Activated naive CD4-positive, alpha-beta T cell (primary cell): ENCODE measurements at regions not wholly inside any gene's neighbourhood (a gene's known extent, or its start where the extent isn't known, plus 50 kb on each side); places are given as distances from the start of the nearest gene placed in this dataset.
"Not testable (repeated sequence)": the region's sequence is repeated elsewhere in the genome, so short reads cannot be mapped to it uniquely, and the experiment has no call there.

Experiments
- DNase-seq, 4 experiments: peaks; one replicate each; lab custom pipeline; 2025; lab: John Stamatoyannopoulos, UW

DNA sequence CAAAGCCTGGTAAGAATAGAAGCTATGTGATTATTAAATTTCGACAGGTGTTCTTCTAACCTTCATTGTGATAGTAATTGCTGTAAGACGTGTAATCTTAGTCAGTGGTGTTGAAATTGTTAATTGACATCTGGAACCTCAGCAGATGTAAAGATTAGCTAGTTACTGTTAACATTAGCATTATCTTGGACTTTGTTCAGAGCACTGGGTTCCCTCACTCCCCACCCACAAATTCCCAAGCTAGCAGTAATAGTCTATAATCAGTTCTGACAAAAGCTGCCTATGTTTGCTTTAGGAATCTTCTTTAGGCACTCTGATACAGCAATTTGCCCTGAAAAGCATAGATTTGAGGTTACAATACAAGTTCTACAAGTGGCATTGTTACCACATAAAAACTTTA, 233.7 kb downstream of the EN1 start:
- no peak for DNase-seq

DNA sequence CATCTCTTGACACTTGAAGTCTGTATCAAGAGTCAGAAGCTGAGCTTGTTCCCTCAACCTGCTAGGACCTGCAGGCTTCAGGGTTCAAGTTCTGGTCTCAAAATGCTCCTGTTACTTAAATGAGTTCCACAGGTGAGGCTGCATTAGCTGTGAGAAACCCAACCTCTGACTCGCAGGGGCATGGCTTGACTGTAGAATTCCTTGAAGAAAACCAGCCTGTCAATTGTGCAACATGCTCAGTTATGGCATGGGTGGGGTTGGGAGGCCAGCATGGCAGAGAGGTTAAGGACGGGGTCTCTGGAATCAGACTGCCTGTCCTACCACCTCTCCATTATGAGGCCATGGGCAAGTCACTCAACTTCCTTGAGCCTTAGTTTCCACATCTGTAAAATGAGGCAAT, 235.8 kb downstream of the EN1 start:
- no peak for DNase-seq

GRCh38 chr2:118609138-118609537, 238.3 kb downstream of the EN1 start:
- DNase-seq, result no peak

- DNase-seq, result no peak
These were observed 239.8 kb downstream of the EN1 start for GRCh38 chr2:118607641-118608040.

- no peak for DNase-seq
These were observed 242.6 kb downstream of the EN1 start for GRCh38 chr2:118604811-118605210.

DNA sequence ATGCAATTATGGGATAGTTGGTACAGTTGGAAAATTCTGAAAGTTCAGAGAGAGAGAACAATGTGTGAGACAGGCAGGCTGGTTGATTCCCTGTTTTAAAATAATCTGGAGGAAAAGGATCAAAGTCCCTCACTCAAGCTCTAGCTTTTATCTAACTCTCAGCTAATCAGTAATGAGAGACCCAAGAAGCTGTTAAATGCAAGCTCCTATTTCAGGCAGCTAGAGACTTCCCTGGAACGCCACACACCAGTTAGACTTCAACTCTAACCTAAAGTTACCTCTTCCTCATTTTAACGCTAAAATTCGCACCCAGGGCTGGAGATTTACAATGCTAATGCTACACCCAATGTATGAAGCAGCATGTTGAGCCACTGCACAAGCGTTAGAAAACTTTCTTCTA, 243.1 kb downstream of the EN1 start:
- no peak for DNase-seq

- DNase-seq, result no peak
These were observed 248.3 kb downstream of the EN1 start for GRCh38 chr2:118599141-118599540.

DNA sequence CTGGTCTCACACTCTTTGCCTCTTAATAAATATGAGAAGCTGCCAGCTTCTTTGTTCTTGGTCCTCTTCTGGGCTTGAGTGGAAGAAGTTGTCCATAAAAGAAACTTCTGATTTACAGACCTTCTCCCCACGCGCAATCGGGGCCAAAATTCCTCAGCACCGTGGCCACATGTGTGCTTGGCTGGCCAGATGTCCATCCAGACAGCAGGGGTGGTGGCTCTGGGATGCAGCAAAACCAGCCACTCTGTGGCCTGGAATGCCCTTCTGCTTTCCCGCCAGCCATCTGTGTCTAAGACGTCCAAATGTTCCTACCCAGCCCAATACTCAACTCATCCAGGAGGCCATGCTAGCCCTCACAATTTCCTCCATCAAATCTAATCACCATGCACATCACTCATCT, 250.8 kb downstream of the EN1 start:
- DNase-seq, result no peak

GRCh38 chr2:118593257-118593656, 254.2 kb downstream of the EN1 start:
- DNase-seq, result no peak

GRCh38 chr2:118591223-118591622, 256.2 kb downstream of the EN1 start:
- no peak for DNase-seq

DNA sequence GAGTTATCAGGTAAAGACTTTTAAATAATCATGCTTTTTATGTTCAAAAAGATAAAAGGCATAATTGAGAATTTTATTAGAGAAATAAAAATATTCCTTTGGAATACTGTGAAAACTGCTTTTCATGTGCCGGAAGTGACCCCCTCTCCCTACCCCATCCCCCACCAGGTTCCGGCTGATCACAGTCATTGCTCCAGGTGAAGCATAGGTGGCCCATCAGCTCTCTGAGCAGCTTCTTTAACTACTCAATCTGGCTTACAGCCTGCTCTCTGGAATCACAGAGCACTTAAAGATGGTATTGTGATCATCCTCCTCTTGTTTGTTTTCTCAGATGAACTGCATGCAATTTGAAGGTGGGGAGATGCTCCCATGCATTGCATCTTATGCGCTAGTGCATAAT, 257.7 kb downstream of the EN1 start:
- no peak for DNase-seq

- DNase-seq, result no peak
These were observed 258.6 kb downstream of the EN1 start for GRCh38 chr2:118588850-118589249.

- no peak for DNase-seq
These were observed 261.1 kb downstream of the EN1 start for GRCh38 chr2:118586312-118586711.

DNA sequence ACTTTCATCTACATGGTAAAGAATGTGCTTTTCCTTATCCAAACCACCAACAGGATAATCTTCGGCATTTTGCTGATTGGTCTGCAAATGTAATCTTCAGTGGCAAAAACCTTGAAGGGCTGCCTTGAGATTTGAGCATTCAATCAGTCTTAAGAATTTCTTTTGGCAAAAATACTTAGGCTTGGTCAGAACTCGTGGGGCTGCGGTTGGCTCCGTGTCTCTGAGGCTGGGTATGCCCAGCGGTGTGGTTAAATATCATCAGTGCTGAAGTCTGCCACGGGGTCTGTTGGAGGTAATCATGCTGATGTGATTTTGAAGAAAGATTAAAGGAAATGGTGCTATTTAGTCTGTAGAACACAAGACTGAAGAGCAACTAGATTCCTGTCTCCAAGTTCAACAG, 262.6 kb downstream of the EN1 start:
- no peak for DNase-seq

DNA sequence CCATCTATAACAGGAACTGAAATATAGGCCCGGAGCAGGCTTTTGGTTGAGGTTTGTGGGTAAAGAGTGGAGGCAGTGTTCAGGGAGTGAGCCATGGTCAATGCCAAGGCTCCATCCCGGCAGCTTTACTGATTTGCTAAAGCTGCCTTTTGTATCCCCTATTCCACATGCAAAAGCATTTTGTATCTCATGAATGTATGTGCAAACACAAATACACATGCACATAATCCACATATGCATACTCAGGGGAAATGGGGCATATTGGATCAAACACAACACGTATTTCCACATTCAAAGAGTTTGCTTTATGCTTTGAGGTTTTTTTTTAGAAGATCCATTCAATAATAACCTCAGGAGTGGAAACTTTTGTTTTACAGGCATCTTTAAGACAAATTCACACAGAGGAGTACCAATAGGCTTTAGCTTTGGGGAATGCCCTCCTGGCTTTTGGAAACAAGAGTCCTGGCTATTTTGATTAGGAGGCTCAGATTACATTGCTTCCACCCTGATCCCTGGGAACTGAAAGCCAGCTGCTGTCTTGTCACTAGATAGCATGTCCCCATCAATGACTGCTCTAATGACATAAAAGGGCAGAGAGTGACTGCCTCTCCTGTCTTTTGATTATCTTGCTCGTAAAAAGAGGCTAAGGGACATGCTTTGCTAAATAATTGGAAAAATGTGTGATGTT, 263.2 kb downstream of the EN1 start:
- DNase-seq, result no peak

DNA sequence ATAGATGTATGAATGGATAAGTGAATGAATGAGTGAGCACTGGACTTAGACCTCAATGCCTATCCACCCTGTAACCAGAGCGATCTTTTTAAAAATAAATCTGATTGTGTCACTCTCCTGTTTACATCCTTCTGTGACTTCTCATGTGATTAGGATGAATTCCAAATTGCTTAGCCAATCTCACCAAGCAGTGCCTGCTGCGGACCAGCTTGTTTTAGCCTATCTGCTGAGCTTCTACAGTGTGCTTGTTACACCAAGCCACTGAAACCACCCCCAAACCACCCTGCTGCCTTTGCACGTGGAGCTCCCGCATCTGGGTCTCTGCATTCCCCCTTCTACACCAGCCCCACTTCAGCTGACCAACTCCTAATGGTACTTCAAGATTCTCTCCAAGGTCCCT, 265.4 kb downstream of the EN1 start:
- no peak for DNase-seq

DNA sequence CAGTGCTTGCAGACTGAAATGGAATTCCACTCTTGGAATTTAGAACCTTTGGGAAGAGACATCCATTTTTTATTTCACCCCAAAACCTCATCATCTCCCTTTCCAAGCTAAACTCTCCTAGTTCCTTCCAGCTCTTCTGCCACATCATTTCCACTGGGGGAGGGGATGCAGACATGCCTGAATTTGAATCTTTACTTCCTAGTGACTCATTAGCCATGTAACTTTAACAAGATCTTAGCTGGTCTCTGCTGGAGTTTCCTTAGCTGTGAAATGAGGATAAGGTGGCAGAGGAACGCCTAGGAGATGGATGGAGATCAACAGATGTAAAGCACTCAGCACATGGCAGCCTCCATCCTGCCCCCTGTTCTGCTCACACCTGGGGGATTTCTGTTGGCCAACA, 266.8 kb downstream of the EN1 start:
- DNase-seq, result no peak

- no peak for DNase-seq
These were observed 267.3 kb downstream of the EN1 start for GRCh38 chr2:118580107-118580506.

GRCh38 chr2:118577202-118577601, 270.2 kb downstream of the EN1 start:
- DNase-seq, result no peak

GRCh38 chr2:118576109-118576855, 271.2 kb downstream of the EN1 start:
- DNase-seq, result no peak

DNA sequence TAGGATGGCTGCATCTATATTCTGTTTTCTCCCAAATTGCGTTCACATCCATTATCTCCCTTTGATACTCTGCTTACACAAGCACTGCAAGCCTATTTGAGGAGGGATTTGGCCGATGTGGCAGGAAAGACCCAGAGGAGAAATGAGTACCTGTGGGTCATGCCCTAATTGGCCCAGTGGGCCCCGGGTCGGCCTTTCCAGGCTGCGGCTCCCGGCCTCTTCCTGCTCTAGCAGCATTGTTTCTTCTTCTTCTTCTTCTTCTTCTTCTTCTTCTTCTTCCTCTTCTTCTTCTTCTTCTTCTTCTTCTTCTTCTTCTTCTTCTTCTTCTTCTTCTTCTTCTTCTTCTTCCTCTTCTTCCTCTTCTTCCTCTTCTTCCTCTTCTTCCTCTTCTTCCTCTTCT, 275.1 kb downstream of the EN1 start:
- not testable (repeated sequence) for DNase-seq

DNA sequence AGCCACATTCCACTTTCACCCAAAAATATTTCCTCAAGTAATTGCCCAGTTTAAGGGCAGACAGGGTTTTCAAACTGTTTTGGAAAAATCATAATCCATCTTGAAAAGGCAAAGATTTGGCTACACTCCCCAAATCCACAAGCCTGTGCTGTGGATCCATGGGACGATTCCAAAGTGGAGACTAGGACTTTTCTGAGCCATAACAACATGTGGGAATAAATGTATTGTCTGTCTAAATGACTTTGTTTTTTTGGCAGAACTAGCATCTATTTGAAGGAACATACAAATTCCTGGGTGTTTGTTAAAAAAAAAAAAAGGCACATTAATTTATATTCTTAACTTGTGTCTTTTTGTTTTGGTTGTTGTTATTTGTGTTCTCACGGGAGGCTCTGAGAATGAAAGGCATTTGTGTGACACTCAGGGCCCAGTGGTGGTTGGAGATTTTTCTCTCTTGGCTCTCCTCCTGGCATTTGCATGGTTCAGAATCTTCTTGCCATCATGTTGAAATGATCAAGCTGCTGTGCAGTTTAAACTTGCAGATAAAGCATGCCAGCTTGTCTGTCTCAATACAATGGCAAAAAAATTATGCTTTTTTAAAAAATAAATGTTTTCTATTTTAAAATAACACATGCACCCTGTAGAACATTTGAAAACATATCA, 277.4 kb downstream of the EN1 start:
- no peak for DNase-seq

- DNase-seq, result no peak
These were observed 278.7 kb downstream of the EN1 start for GRCh38 chr2:118568700-118569099.
